Tibial nerve (tissue), 3 donors: ENCODE measurements at regions not wholly inside any gene's neighbourhood (a gene's known extent, or its start where the extent isn't known, plus 50 kb on each side); places are given as distances from the start of the nearest gene placed in this dataset.

ENCODE experiments used
- POLR2A ChIP-seq, 2 donors: fragments of 450-650 bp; IDR thresholded peaks; one replicate each; pipeline ENCODE4 v1.6.1; 2017; ENCODE audit warnings: antibody characterized with exemption in 2 of 2, mild to moderate bottlenecking in 2 of 2, moderate library complexity in 2 of 2
- TF ChIP-seq, protein P1 (sequence below), 5 experiments: fragments of 200-600 bp in 3 of 5; fragments of 450-650 bp in 2 of 5; sonication (generic) in 3 of 5; IDR thresholded peaks; one replicate each; pipeline ENCODE4 v1.5.1; 2016 to 2019; ENCODE audit warnings: antibody characterized with exemption in 5 of 5, mild to moderate bottlenecking in 3 of 5, moderate library complexity in 2 of 5

- TF ChIP-seq POLR2A (IDR thresholded peaks at IDR 0.05) = no peak
- TF ChIP-seq, protein P1, sequence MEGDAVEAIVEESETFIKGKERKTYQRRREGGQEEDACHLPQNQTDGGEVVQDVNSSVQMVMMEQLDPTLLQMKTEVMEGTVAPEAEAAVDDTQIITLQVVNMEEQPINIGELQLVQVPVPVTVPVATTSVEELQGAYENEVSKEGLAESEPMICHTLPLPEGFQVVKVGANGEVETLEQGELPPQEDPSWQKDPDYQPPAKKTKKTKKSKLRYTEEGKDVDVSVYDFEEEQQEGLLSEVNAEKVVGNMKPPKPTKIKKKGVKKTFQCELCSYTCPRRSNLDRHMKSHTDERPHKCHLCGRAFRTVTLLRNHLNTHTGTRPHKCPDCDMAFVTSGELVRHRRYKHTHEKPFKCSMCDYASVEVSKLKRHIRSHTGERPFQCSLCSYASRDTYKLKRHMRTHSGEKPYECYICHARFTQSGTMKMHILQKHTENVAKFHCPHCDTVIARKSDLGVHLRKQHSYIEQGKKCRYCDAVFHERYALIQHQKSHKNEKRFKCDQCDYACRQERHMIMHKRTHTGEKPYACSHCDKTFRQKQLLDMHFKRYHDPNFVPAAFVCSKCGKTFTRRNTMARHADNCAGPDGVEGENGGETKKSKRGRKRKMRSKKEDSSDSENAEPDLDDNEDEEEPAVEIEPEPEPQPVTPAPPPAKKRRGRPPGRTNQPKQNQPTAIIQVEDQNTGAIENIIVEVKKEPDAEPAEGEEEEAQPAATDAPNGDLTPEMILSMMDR (IDR thresholded peaks at IDR 0.05) = no peak
Observed at GRCh38 chr6:19013026-19013705, 626.0 kb downstream of the RNF144B start.
